ENCODE measurements at regions not wholly inside any gene's neighbourhood (a gene's known extent, or its start where the extent isn't known, plus 50 kb on each side); places are given as distances from the start of the nearest gene placed in this dataset.

DNA sequence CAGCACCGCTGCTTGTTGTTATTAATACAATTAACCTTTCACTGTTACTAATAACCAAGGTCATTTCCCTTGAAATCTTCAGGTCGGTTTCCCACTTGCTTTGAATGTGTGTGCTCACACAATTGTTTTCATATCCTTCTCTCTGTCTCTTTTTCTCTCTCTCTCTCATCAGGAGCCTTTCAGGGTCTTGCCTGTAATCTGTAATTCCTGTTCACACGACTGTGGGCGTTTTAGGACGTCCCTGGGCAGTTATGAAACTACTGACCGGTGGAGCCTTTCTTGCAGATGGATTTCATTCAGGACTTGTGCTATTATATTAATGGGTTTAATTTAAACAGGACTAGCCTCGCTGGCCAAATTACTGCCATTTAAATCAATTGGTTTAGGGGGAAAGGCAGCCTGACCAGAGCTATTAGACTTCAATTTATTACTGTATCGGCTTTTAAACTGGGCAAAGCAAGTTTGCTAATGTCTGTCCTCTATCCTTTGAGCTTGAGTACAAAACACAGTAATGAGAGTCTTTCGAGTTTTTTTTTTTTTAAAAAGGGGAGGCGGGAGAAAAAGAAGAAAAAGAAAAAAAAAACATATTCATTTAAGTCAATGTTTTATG lies 316.0 kb upstream of the TLE4 start:
- no peak for DNase-seq (ENCODE audit: low spot score)

DNA sequence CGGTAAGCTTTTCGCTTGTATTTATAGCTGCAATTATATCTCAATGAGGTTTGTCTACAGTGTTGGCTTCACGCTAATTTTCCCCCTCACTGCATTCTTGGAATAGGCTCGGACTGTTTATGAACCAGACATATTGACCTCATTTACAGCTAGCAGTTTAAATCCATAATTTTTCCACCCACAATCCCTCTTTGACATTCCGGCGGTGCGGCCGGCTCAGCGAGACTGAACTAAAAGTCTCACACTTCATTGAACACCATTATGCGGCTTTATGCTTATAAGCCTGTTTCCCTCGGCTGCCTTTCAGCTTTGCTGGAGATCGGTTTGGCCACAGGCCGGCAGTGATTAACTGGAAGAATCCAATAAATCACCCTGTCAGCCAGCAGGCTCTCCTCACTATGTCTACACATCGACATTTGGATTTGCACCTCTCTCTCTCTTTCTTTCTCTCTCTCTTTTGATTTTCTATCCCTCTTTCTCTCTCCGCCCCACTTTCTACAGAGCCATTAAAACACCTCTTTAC lies 315.0 kb upstream of the TLE4 start:
- peak; percentile 68 for DNase-seq (ENCODE audit: low spot score)

DNA sequence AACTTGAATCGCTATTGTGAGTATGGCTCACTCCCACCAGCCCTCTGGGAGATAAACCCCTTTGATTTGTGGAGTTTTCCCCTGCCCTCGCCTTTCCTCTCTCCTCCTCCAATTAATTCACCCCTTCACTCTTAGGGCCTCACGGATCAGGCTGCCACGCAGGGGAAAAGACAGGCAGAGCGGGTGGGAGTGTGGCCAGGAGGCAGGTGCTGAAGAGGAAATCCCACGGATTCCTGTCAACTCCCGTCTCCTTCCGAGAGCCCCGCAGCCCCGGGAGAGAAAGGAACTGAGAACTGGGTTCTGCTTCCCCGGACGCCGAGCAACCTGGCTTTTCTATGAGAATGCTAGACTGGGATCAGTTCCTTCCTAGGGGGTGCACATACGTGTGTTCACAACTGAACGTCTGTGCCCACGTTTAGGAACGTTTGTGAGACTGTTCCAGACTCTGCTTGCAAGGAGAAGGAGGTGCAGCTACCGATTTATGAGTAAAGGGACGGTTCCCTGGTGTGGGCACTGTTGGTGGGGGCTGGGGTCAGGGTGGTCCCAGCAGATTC lies 314.5 kb upstream of the TLE4 start:
- peak; percentile 29 for DNase-seq (ENCODE audit: low spot score)

DNA sequence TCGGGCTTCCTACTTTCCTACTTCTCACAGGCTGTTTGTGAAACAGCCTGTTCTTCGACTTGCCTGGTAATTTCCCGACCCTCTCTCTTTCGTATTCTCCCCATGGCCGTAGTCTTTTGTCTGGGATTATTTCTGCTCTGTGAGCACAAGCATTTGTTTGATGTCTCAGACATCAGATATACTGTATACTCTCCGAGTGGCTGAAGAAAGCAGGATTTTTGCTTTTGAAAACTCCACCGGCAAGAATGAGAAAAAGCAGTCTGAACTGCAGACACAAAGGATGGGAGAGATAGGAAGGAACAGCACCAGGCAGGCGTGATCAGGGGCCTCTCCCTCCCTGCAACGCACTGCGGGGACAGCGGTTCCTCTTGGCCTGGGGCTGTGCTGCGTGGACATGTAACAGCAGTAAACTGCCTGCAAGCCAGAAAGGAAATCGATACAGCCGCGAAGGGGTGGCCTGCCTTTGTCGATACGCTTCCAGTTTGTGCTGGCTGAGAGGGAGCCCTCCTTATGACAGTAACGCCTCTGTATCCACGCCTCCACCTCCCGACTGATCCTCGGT lies 313.9 kb upstream of the TLE4 start:
- peak; percentile 23 for DNase-seq (ENCODE audit: low spot score)

DNA sequence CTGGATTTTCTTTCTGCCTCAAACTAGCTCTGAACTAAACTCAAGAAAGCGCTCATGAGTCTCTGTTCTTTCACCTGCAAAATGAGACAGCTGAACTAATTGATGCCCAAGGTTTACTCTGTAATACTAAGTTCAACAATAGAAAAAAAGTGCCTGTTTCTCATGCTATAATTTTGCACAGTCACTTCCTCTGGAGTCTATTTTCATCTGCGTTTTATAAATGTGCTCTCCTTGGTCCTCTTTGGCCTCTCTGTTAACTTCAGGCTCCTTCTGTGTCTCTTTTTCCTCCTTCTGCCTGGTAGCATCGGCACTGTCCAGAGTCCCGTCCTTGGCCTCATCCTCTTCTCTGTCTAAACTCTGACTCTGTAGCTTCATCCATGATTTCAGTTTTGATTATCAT lies 311.9 kb upstream of the TLE4 start:
- DNase-seq (ENCODE audit: low spot score) = no peak

DNA sequence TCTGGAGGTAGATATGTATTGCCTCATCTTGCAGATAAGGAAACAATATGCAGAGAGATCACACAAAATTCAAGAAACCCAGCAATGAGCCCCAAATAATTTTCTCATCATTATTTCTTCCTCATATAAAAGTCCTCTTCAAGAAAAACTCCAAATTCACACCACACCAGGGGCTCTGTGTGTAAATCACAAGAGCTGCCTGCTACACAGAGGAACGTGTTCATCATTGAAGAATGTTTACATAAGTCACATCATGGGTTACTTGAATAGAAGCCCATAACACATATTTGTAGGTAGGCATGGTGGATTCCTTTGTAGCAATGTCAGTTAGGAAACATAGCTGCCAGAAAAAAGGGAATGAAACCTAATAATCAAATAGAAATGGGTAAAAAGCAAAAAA lies 308.1 kb upstream of the TLE4 start:
- DNase-seq (ENCODE audit: low spot score) = no peak

DNA sequence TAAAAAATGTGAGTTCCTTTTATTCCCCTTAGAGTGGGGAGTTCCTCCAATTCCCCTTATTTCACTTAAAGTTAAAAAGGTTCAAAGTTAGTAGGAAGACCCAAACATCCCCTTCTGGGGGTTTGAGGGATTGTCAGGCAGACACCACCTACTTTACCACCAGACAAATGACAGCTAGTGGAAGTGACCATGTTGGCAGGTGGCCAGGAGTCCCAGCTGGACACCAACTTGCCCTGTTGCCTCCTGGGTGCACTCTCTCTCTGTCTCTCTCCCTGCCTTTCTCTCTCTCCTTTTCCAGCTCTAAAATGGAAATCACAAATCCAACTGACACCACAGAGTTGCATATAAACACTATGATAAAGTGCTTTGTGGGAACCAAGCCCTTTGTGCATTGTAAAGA lies 307.7 kb upstream of the TLE4 start:
- DNase-seq (ENCODE audit: low spot score) = no peak

DNA sequence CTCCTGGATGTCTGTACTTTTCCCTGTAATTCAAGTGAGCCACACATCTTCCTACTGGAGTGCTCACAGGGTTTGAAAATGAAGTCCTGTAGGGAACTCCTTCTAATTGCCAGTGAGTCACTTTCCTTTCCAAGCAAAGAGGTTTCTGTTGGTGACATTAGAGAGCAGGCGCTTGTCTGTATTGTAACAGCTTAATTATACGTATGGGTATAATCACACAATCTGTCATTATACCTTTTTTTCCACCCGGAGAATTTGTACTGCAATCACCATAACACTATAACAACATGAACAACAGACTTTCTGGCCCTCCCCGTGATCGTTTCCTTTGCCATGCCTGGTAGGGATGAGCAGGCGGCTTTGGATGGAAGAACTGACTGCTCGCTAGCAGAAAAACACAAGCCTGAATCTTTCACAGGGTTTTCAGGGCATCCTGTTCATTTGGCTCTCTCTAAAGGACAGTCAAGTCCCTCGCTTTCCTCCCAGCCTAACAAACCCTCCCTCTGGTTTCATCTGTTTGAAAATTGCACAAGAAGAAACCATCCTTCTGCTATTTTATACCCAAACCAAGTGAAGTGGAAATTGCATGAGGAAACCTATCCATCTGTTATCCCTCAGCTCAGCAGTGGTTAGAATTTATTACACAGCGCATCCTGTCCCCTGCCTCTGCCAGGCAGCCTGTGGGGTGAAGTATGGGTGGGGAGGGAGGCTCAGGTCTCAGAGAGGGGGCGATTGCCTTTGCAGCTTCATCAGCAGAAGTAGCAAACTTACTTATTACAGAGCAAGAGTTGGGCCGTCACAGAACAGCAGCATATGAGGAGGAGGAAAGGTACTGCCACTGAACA lies 307.0 kb upstream of the TLE4 start:
- DNase-seq (ENCODE audit: low spot score) = no peak

DNA sequence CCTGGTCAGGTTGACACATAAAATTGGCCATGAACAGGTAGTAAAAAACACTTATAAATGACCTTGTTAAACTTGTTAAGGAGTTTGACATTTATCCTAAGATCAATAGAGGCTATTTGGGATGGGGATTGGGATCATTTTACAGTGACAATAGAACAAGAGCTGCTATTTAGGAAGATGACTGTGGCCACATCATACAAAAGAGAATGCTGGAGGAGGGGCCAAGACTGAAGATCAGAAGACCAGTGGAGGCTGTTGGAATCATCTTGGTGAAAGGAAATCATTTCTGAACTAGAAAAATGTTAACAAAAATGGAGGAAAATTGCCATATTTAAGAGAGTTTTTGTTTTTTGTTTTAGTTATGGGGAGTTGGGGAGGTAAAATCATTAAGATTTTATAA lies 304.8 kb upstream of the TLE4 start:
- DNase-seq (ENCODE audit: low spot score) = no peak

DNA sequence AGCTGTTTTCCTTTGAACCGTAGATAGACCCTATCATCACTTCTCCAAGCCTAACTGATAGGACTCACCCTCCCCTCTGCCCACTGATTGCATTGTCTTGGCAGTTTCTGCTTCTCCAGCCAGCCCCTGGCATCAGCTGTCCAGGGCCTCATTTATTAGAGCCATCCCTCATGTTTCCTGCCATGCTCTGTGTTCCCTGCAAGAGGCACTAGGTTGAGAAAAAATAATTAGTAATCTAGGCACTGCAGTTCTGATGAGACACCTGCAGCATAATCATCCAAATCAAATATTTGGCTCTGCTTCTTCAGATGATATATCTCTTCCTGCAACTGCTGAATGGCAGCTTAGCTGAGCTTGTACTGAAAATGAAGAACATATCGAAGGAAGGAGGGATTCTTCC lies 303.0 kb upstream of the TLE4 start:
- DNase-seq (ENCODE audit: low spot score) = no peak

DNA sequence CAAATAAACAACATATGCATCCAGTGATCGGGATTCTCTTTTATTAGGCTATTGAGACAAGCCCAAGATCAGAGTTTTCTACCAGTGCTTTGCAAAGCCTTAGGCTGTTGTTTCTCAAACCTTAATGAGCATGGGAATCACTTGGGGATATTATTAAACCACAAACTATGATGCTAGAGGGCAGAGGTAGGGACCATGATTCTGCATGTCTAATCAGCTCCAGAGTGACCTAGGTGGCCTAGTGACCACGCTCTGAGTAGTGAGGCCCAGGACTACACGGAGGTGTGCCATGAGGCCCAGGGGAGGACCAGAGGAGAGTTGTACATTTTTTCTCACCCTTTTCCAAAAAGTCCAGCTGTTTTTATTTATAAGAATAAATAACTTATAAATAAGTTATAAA lies 298.5 kb upstream of the TLE4 start:
- no peak for DNase-seq (ENCODE audit: low spot score)

DNA sequence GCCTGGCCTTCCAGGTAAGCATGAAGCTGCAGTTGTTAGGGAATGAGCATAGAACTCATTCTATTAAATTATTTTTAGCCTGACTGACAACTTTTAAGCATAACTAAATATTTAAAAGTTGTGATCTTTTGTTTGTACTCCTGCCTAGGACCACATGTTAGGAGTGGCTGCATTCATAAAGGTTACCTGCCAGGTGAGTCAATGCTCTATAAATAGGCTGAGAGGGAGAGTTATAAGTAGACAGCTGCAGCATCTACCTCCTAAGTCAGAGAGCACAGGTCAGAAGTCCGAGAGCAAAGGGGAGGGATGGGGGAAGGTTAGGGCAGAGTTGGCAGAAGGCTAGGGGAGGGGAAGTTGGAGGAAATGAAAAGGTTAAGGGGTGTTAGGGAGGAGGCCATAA lies 292.4 kb upstream of the TLE4 start:
- no peak for DNase-seq (ENCODE audit: low spot score)

DNA sequence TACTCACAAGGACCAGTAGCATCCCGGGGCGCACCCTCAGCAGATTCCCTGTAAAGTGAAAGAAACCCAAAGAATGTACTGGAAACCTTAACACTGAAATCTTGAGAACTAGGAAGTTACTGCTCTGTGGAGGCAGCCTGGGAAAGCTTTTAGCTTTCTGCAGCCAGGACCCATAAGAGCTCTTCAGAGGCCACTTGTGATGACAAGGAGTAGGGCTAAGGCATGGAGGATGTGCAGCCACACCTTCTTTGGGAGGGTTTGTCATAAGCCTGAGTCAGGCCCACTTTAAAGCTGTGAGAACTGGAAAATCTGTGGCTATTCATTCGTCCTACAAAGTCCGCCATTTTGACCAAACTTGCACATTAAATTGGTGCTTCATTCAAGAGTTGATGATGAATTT lies 291.1 kb upstream of the TLE4 start:
- DNase-seq (ENCODE audit: low spot score) = no peak

DNA sequence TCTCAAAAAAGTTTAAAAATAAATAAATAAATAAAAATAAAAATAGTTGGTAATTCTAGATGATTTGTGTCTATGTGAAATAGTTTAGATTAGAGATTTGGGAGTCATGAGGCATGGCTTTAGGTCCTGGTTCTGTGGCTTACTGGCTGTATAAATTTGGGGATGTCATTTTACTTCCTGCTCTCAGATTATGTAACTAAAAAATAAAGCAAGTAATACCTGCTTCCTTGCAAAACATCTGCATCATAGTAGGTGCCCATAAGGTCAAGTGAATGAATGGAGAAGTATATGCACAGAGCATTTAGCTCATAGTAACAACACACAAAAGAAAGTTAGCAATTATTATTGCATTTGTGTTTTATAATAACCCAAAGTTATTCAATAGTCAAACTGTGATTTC lies 287.7 kb upstream of the TLE4 start:
- DNase-seq (ENCODE audit: low spot score) = no peak

DNA sequence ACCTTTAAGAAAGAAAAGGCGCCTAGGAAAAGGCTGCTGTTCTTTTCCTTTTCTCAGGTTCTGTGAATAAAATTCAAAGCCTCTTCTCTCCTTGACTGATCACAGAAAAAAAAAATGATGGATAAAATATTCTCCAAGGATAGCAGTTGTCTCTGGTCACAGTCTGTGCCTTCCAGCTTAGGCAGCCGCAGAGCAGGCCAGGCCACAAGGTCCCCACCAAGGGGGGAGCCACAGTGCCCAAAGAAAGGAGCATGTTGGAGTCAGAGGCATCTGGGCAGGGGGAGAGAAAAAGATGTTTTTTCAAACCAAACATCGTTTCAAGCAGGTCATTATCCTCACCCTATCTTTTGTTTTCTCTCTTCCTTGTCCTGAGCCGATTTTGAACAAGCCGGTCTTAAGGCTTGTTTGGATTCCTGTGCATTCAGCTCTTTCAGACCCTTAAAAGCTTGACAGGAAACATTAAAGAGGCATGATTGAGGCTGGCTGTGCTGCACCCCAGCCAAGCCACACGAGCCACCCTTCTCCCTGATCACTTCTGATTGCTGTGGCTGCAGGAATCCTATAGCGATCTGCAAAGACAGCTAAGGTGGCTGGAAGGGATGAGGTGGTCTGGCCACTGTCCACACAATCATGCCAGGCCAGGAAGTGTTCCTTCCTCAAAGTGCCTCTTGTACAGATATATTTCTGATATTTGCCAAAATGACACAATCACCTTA lies 284.6 kb upstream of the TLE4 start:
- DNase-seq (ENCODE audit: low spot score) = no peak

DNA sequence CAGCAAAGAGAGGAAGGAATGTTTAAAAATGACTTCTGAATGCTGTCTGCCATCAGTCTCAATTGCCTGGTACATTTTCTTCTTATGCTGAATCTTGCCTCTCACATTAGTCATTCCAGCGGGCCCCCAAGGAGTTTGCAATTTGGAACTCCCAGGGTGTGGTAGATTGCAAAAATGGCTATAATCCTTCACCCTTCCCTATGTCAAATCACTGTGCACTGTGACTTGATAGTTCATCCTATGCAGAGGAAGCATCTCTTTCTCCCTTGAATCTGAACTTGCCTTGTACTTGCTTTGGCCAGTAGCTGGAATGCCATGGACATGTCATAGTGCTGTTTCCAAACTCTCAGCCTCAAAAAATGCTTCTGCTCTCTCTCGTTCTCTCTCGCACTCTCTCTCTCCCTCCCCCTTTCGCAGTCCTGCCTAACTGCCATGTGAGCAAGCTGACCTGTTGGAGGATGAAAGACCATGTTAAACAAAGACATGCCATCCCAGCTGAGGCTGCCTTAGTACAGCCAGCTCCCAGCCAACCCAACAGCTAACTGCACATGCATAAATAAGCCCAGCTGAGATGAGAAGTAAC lies 284.0 kb upstream of the TLE4 start:
- no peak for DNase-seq (ENCODE audit: low spot score)

DNA sequence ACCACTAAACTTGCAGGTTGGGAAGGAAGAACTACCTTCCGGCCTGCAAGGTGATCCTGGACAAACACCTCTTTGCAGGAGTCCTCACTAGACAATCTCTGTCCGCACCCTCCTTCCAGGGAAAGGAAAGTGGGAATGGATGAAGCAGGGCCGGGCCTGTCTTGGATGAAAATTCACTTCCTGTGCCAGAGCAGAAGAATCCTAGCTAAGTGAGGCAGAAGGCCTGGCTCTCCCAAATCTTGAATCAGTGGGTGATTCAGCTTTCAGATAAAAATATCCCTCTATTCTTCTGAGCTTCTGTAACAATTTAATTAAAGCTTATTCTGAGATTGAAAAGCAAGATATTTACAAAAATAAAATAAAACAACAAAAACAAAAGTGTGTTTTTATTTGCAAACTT lies 281.9 kb upstream of the TLE4 start:
- no peak for DNase-seq (ENCODE audit: low spot score)

DNA sequence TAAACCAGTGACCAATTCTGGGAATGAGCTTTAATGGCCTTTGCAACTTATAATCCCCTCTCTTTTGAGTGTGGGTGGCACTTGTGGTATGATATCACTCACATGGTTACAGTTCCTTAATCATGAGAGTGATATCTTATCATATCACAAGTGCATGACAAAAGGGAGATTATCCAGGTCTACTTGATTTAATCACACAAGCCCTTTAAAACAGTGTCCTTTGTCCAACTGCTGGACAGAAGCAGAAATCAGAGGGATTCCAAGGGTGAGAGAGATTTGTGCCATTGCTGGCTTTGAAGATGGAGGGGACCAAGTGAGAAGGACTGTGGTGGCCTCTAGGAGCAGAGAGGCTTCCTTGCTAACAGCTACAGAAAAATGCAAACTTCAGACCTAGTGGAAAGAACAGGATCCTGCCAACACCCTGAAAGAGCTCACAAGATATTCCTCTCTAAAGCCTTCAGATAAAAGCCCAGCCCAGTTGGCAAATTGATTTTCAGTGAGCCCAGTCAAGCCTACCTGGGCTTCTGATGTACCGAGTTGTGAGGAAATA lies 279.0 kb upstream of the TLE4 start:
- no peak for DNase-seq (ENCODE audit: low spot score)

DNA sequence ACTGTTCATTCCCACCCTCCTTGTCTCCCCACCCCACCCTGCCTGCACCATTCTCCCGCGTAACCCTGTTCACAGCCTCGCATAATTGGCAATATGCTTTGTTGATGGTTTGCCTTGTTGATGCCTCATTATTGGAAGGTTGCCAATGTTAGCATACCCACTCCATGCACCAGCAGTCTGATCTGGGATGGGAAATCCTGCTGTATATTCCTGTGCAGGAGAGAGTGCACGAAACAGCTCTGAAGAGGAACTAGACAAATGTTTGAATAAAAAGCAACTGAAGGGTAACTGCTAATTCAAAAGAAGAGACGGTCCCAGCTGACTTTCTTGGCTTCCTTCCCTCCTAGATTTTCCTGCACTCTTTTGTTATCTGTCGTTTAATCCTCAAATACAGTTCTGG lies 271.7 kb upstream of the TLE4 start:
- peak; percentile 62 for DNase-seq (ENCODE audit: low spot score)

DNA sequence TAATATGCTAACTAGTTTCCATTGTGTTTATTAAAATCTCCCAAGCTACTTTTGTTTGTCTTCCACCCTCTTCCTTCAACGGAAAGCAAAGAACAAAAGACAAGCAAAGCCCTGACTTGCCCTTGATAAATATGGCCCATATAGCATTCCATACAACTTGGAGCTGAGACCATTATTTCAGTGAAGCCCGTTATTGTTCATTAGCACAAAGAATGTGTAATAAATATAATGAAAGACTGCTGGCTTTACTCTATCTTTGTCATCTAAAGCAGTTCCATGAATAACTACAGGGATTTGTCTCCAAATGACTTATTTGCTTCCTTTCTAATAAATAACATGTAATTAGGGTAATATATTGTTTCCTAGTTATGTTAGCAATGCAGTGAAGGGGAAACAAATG lies 270.7 kb upstream of the TLE4 start:
- no peak for DNase-seq (ENCODE audit: low spot score)

Data from umbilical cord (tissue), 1 donor.